ENCODE measurements at regions not wholly inside any gene's neighbourhood (a gene's known extent, or its start where the extent isn't known, plus 50 kb on each side); places are given as distances from the start of the nearest gene placed in this dataset.

DNA sequence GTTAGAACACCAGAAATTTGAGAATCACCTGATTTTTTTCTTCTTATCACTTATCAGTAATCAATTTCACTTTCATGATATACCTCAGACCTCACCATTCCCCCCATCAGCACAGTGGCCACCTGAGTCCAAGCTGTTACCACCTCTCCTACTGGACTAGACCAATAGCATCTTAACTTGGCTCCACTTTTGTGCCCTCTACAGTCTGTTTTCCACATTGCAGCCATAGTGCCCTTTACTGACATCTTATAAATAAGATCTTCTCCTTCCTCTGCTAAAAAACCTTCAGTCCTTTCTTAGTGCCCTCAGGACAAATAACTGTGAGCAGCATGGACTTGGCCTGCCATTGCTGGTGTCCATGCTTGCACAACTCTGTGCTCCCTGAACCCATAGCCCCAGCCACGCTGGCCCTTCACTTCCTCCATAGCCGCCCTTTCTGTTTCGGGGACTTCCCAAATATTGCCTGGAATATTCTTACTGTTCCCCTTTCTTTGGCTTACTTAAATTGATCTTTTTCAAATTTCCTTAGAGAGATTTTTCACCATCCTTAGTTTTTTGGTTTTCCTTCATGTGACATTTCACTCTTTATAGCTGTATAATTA is 380.8 kb downstream of the LMO7 start:
- dilution Hi-C loops (cut with MboI; ENCODE audit: extremely low pct_ligation_motif_present, low sequenced_read_pairs), result no loop called here
- DNase-seq (ENCODE audit: low read depth, low spot score), result no peak
- H3K9me1 ChIP-seq (ENCODE audit: control insufficient read depth, extremely low read depth, insufficient read depth, low read length), result no peaks in the 10 kb centered on the region
- no peak overlapping the region for H3K27ac ChIP-seq (ENCODE audit: control insufficient read depth, insufficient read depth, low read length)
- no peak for TF ChIP-seq EZH2 (IDR thresholded peaks at IDR 0.05; ENCODE audit: low read length)
- TF ChIP-seq, protein P1, sequence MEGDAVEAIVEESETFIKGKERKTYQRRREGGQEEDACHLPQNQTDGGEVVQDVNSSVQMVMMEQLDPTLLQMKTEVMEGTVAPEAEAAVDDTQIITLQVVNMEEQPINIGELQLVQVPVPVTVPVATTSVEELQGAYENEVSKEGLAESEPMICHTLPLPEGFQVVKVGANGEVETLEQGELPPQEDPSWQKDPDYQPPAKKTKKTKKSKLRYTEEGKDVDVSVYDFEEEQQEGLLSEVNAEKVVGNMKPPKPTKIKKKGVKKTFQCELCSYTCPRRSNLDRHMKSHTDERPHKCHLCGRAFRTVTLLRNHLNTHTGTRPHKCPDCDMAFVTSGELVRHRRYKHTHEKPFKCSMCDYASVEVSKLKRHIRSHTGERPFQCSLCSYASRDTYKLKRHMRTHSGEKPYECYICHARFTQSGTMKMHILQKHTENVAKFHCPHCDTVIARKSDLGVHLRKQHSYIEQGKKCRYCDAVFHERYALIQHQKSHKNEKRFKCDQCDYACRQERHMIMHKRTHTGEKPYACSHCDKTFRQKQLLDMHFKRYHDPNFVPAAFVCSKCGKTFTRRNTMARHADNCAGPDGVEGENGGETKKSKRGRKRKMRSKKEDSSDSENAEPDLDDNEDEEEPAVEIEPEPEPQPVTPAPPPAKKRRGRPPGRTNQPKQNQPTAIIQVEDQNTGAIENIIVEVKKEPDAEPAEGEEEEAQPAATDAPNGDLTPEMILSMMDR (optimal IDR thresholded peaks at IDR 0.05 in 1 of 3, IDR thresholded peaks at IDR 0.05 in 1 of 3, conservative IDR thresholded peaks at IDR 0.05 in 1 of 3; ENCODE audit: extremely low read depth in 1 of 3, insufficient read depth in 2 of 3, low read length in 3 of 3), result peak; percentile 50 to 66 (median 51)
- FAIRE-seq, result no peak
- no peak overlapping the region for H3K9ac ChIP-seq (ENCODE audit: control insufficient read depth, extremely low read depth, insufficient read depth, low read length)
- H3K9me3 ChIP-seq (ENCODE audit: control insufficient read depth, low read depth, low read length), result no peaks in the 10 kb centered on the region
- no peaks in the 10 kb centered on the region for H3K79me2 ChIP-seq (ENCODE audit: control insufficient read depth, insufficient read depth, low read length)
- H4K20me1 ChIP-seq (ENCODE audit: control insufficient read depth, extremely low read depth, insufficient read depth, low read length), result no peaks in the 10 kb centered on the region
- no peaks in the 10 kb centered on the region for H3K36me3 ChIP-seq (ENCODE audit: control insufficient read depth in 2 of 2, extremely low read depth in 1 of 2, insufficient read depth in 2 of 2, low read length in 2 of 2)
- H3K4me3 ChIP-seq (ENCODE audit: control insufficient read depth in 2 of 3, extremely low read depth in 1 of 3, insufficient read depth in 2 of 3, low read depth in 1 of 3, low read length in 3 of 3), result no peak overlapping the region
- H2AFZ ChIP-seq (ENCODE audit: control insufficient read depth, low read length), result no peak overlapping the region
- H3K4me2 ChIP-seq (ENCODE audit: control insufficient read depth, extremely low read depth, insufficient read depth, low read depth, low read length), result no peak overlapping the region
- no peaks in the 10 kb centered on the region for H3K4me1 ChIP-seq (ENCODE audit: control insufficient read depth, extremely low read depth, insufficient read depth, low read length)
- no peaks in the 10 kb centered on the region for H3K27me3 ChIP-seq (ENCODE audit: control insufficient read depth, extremely low read depth, insufficient read depth, low read length)

DNA sequence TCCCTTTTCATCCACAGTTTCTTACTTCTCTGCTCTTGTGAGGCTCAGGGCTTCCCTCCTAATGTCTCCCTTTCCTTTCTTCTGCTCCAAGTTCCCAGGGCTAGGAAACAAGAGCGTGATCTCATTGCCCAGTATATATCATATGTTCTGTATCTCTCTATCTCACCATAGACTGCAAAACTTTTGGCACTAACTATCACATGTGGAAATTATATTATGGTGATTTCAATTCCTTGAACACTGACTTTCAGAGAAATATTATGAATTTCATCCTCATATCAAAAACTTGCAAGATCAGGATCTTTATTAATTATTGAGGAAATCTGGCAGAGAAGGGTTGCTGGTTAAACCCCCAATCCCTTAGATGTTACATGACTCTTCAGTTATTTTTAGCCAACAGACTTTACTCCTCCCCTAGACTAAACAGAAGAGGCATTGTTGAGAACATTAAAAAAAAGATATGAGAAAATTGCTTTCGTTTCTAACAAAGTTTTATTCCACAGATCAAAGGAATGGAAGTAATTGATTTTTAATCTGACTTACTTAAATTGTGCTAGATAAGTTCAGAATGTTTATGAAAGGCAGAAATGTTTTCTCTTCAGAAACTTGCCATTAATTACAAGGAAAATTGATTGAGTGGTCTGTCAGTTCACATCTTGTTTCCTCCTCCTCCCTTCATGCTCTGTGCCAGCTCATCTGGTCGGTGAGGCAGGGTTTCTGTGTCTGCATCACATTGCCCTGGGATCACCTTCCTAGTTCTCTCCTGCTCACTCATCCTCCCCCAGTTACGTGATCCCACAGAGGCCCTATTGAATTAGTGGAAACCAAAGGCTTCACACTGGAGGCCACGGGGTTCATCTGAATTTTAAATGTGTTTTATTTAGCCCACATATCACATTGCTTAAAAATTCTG is 378.5 kb downstream of the LMO7 start:
- Histone ChIP-seq H3K4me3 (ENCODE audit: control insufficient read depth in 2 of 3, extremely low read depth in 1 of 3, insufficient read depth in 2 of 3, low read depth in 1 of 3, low read length in 3 of 3) (no peak overlapping the region), H2AFZ (ENCODE audit: control insufficient read depth, low read length) (no peak overlapping the region), H3K4me1 (ENCODE audit: control insufficient read depth, extremely low read depth, insufficient read depth, low read length) (no peaks in the 10 kb centered on the region), H3K9ac (ENCODE audit: control insufficient read depth, extremely low read depth, insufficient read depth, low read length) (no peak overlapping the region), H3K79me2 (ENCODE audit: control insufficient read depth, insufficient read depth, low read length) (no peaks in the 10 kb centered on the region), H3K36me3 (ENCODE audit: control insufficient read depth in 2 of 2, extremely low read depth in 1 of 2, insufficient read depth in 2 of 2, low read length in 2 of 2) (no peaks in the 10 kb centered on the region), H3K9me1 (ENCODE audit: control insufficient read depth, extremely low read depth, insufficient read depth, low read length) (no peaks in the 10 kb centered on the region), H3K9me3 (ENCODE audit: control insufficient read depth, low read depth, low read length) (no peaks in the 10 kb centered on the region), H3K27me3 (ENCODE audit: control insufficient read depth, extremely low read depth, insufficient read depth, low read length) (no peaks in the 10 kb centered on the region), H4K20me1 (ENCODE audit: control insufficient read depth, extremely low read depth, insufficient read depth, low read length) (no peaks in the 10 kb centered on the region), H3K27ac (ENCODE audit: control insufficient read depth, insufficient read depth, low read length) (no peak overlapping the region), H3K4me2 (ENCODE audit: control insufficient read depth, extremely low read depth, insufficient read depth, low read depth, low read length) (no peak overlapping the region)
- no peak for FAIRE-seq
- DNase-seq (ENCODE audit: low read depth, low spot score), result no peak
- TF ChIP-seq EZH2 (IDR thresholded peaks at IDR 0.05; ENCODE audit: low read length), result no peak
- TF ChIP-seq, protein P1 (optimal IDR thresholded peaks at IDR 0.05 in 1 of 3, IDR thresholded peaks at IDR 0.05 in 1 of 3, conservative IDR thresholded peaks at IDR 0.05 in 1 of 3; ENCODE audit: extremely low read depth in 1 of 3, insufficient read depth in 2 of 3, low read length in 3 of 3), result no peak
- dilution Hi-C loops (cut with MboI; ENCODE audit: extremely low pct_ligation_motif_present, low sequenced_read_pairs), result no loop called here
